ENCODE measurements at regions not wholly inside any gene's neighbourhood (a gene's known extent, or its start where the extent isn't known, plus 50 kb on each side); places are given as distances from the start of the nearest gene placed in this dataset.

- H3K18ac ChIP-seq (ENCODE audit: insufficient read length, low read depth, low read length), result no peak overlapping the region
- no peak overlapping the region for H2AFZ ChIP-seq (ENCODE audit: low read length)
- H3K4me1 ChIP-seq (ENCODE audit: insufficient read depth, low read length), result no peaks in the 10 kb centered on the region
- no peak overlapping the region for H4K91ac ChIP-seq (ENCODE audit: insufficient read length, low read depth, low read length)
- no peak overlapping the region for H3K4me2 ChIP-seq (ENCODE audit: insufficient read depth, insufficient read length, low read length)
- H3K9me3 ChIP-seq (ENCODE audit: control insufficient read depth, low read depth, low read length), result no peaks in the 10 kb centered on the region
- no peak overlapping the region for H3K56ac ChIP-seq (ENCODE audit: insufficient read length, low read depth, low read length)
- H3K27ac Mint-ChIP-seq, result peak overlapping the region in 1 of 3 experiments; percentile 2; a peak in 1 of 7 replicates
- H3K36me3 Mint-ChIP-seq (ENCODE audit: insufficient read depth in 1 of 3, low read depth in 3 of 3), result no peaks in the 10 kb centered on the region
- H2BK20ac ChIP-seq (ENCODE audit: low read depth, low read length, poor library complexity, severe bottlenecking), result no peak overlapping the region
- H3K27me3 ChIP-seq (ENCODE audit: insufficient read depth, low read length), result no peaks in the 10 kb centered on the region
- no peaks in the 10 kb centered on the region for H4K20me1 ChIP-seq (ENCODE audit: control insufficient read depth, insufficient read depth, insufficient read length)
- no peak overlapping the region for H2BK5ac ChIP-seq (ENCODE audit: insufficient read length, low read length)
- no CpG with 5 or more reads among the region's 4 CpGs for WGBS (ENCODE audit: extremely low coverage, insufficient read length, low lambda C conversion rate)
- no peak overlapping the region for H4K5ac ChIP-seq (ENCODE audit: insufficient read length, low read depth, low read length)
- no peak overlapping the region for H2BK15ac ChIP-seq (ENCODE audit: low read depth, low read length)
- H3K23ac ChIP-seq (ENCODE audit: insufficient read length, low read depth, low read length), result no peak overlapping the region
- H3K23me2 ChIP-seq (ENCODE audit: insufficient read length, low read depth, low read length, poor library complexity, severe bottlenecking), result no peaks in the 10 kb centered on the region
- H3K27me3 Mint-ChIP-seq (ENCODE audit: low read depth), result no peaks in the 10 kb centered on the region
- H2BK120ac ChIP-seq (ENCODE audit: low read depth, low read length, poor library complexity, severe bottlenecking), result no peak overlapping the region
- H3K9me3 Mint-ChIP-seq, result no peaks in the 10 kb centered on the region
- no peak for DNase-seq
- no peak overlapping the region for H3K27ac ChIP-seq (ENCODE audit: insufficient read length, low read depth, low read length)
- TF ChIP-seq CTCF (conservative IDR thresholded peaks at IDR 0.05), result no peak
- no peaks in the 10 kb centered on the region for H3K79me2 ChIP-seq (ENCODE audit: insufficient read depth, low read length)
- H3T11ph ChIP-seq (ENCODE audit: low read length), result no peak overlapping the region
- H3K4me1 Mint-ChIP-seq, result peaks cover 22 to 29% of the 10 kb centered on the region in 2 experiments
- no peak overlapping the region for H4K8ac ChIP-seq (replicated peaks; ENCODE audit: insufficient read length, low read depth, low read length)
- H3K14ac ChIP-seq (ENCODE audit: insufficient read depth, low read length), result no peak overlapping the region
- H3K9ac ChIP-seq (ENCODE audit: extremely low read depth, insufficient read length, low read length), result no peak overlapping the region
- no peak overlapping the region for H2AK5ac ChIP-seq (ENCODE audit: insufficient read length, low read length)
- H3K4ac ChIP-seq (ENCODE audit: low read depth, low read length), result no peak overlapping the region
- no peaks in the 10 kb centered on the region for H3K79me1 ChIP-seq (ENCODE audit: insufficient read depth, low read depth, low read length, poor library complexity, severe bottlenecking)
- H2BK12ac ChIP-seq (ENCODE audit: insufficient read length, low read depth, low read length), result no peak overlapping the region
- no peak overlapping the region for H3K4me3 Mint-ChIP-seq
These were observed 454.5 kb downstream of the HINT1 start for GRCh38 chr5:130710596-130710995.
